ENCODE measurements at regions not wholly inside any gene's neighbourhood (a gene's known extent, or its start where the extent isn't known, plus 50 kb on each side); places are given as distances from the start of the nearest gene placed in this dataset.
"Not testable (repeated sequence)": the region's sequence is repeated elsewhere in the genome, so short reads cannot be mapped to it uniquely, and the experiment has no call there.

GRCh38 chrX:46234775-46235174, 310.4 kb downstream of the ZNF674 start:
- intact Hi-C loops (cut with DNase I) = no loop called here

GRCh38 chrX:46228389-46228788, 316.8 kb downstream of the ZNF674 start:
- no peak for TF ChIP-seq POLR2A (IDR thresholded peaks at IDR 0.05)
- 79% methylated on average over 5 of the region's 6 CpGs for WGBS (ENCODE audit: insufficient coverage, low coverage, low lambda C conversion rate, missing lambda C conversion rate)
- H3K4me3 ChIP-seq = no peak overlapping the region
- H3K27ac ChIP-seq = no peak overlapping the region
- intact Hi-C loops (cut with DNase I) = no loop called here
- no peak for ATAC-seq
- DNase-seq = no peak
- no peaks in the 10 kb centered on the region for H3K36me3 ChIP-seq
- H3K9me3 ChIP-seq = no peaks in the 10 kb centered on the region
- no peaks in the 10 kb centered on the region for H3K4me1 ChIP-seq
- no peaks in the 10 kb centered on the region for H3K27me3 ChIP-seq

More at GRCh38 chrX:46234775-46235174, 310.4 kb downstream of the ZNF674 start:
- 78% methylated on average over 2 of the region's 2 CpGs for WGBS (ENCODE audit: insufficient coverage, low coverage, low lambda C conversion rate, missing lambda C conversion rate)
- Histone ChIP-seq H3K36me3 (no peaks in the 10 kb centered on the region), H3K4me3 (no peak overlapping the region), H3K27me3 (no peaks in the 10 kb centered on the region), H3K27ac (no peak overlapping the region), H3K9me3 (no peaks in the 10 kb centered on the region), H3K4me1 (no peaks in the 10 kb centered on the region)
- DNase-seq = no peak
- no peak for ATAC-seq
- TF ChIP-seq POLR2A (IDR thresholded peaks at IDR 0.05) = no peak
- TF ChIP-seq, protein P1, sequence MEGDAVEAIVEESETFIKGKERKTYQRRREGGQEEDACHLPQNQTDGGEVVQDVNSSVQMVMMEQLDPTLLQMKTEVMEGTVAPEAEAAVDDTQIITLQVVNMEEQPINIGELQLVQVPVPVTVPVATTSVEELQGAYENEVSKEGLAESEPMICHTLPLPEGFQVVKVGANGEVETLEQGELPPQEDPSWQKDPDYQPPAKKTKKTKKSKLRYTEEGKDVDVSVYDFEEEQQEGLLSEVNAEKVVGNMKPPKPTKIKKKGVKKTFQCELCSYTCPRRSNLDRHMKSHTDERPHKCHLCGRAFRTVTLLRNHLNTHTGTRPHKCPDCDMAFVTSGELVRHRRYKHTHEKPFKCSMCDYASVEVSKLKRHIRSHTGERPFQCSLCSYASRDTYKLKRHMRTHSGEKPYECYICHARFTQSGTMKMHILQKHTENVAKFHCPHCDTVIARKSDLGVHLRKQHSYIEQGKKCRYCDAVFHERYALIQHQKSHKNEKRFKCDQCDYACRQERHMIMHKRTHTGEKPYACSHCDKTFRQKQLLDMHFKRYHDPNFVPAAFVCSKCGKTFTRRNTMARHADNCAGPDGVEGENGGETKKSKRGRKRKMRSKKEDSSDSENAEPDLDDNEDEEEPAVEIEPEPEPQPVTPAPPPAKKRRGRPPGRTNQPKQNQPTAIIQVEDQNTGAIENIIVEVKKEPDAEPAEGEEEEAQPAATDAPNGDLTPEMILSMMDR (IDR thresholded peaks at IDR 0.05) = no peak

DNA sequence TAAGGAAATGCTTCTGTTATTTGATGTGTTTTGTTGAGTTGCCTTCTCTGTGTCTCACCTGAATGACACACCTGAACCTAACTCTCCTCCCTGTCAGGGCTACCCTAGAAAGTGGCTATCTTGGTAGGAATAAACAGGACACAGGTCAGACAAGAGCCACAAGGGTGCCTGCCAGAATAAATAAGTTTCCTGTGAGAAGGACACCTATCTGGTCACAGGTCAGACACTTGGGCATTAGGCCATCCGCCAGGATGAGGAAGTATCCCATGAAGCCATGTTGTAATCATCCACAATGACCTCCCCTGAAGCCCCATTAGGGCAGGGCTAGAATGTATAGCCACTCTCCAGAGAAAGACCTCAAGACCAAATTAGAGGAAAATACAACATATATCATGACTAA, 318.8 kb downstream of the ZNF674 start:
- DNase-seq = peak in 1 of 3 donors; percentile 25
- 50% methylated on average over 1 of the region's 1 CpG for WGBS (ENCODE audit: insufficient coverage, low coverage, low lambda C conversion rate, missing lambda C conversion rate)
- H3K4me1 ChIP-seq = no peaks in the 10 kb centered on the region
- no peaks in the 10 kb centered on the region for H3K27me3 ChIP-seq
- no peak overlapping the region for H3K4me3 ChIP-seq
- no peak for TF ChIP-seq POLR2A (IDR thresholded peaks at IDR 0.05)
- TF ChIP-seq, protein P1 (IDR thresholded peaks at IDR 0.05) = no peak
- intact Hi-C loops (cut with DNase I) = no loop called here
- H3K9me3 ChIP-seq = no peaks in the 10 kb centered on the region
- ATAC-seq = peak in 3 of 4 donors; percentile 39 to 56 (median 51)
- no peak overlapping the region for H3K27ac ChIP-seq
- H3K36me3 ChIP-seq = no peaks in the 10 kb centered on the region

GRCh38 chrX:46223499-46223898, 321.7 kb downstream of the ZNF674 start:
- H3K27ac ChIP-seq; DNase-seq; H3K4me1 ChIP-seq; H3K36me3 ChIP-seq; H3K27me3 ChIP-seq; intact Hi-C loops (cut with DNase I); H3K9me3 ChIP-seq; H3K4me3 ChIP-seq; ATAC-seq: not testable (repeated sequence)

GRCh38 chrX:46220822-46221221, 324.4 kb downstream of the ZNF674 start:
- no peak for DNase-seq
- Histone ChIP-seq H3K4me3 (no peak overlapping the region), H3K27me3 (no peaks in the 10 kb centered on the region), H3K4me1 (no peaks in the 10 kb centered on the region), H3K36me3 (no peaks in the 10 kb centered on the region), H3K27ac (no peak overlapping the region), H3K9me3 (no peaks in the 10 kb centered on the region)
- TF ChIP-seq, protein P1 (IDR thresholded peaks at IDR 0.05) = no peak
- no peak for TF ChIP-seq POLR2A (IDR thresholded peaks at IDR 0.05)
- no peak for ATAC-seq
- 63% methylated on average over 3 of the region's 3 CpGs for WGBS (ENCODE audit: insufficient coverage, low coverage, low lambda C conversion rate, missing lambda C conversion rate)
- intact Hi-C loops (cut with DNase I) = no loop called here

DNA sequence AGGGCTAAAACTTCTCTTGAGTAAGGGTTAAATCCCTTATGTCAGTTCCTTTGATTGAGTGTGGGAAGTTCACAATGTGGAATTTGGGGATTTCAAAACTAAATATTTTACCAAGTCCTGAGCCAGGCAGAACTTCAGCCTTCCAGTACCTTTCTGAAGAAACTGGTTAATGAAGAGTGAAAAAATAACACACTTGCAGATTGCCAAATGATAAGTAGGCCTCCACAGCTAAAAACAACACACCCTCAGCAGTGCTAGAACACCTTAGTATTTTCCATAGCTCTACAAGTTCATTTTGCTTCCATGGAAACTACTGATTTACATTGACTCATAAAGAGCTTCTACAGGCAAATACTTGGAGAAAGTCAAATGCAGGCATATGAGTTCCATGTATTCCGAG, 326.8 kb downstream of the ZNF674 start:
- Histone ChIP-seq H3K36me3 (no peaks in the 10 kb centered on the region), H3K27ac (no peak overlapping the region), H3K4me1 (no peaks in the 10 kb centered on the region), H3K27me3 (no peaks in the 10 kb centered on the region), H3K9me3 (no peaks in the 10 kb centered on the region), H3K4me3 (no peak overlapping the region)
- intact Hi-C loops (cut with DNase I) = no loop called here
- ATAC-seq = no peak
- WGBS (ENCODE audit: insufficient coverage, low coverage, low lambda C conversion rate, missing lambda C conversion rate) = 60% methylated on average over 1 of the region's 1 CpG
- TF ChIP-seq, protein P1 (IDR thresholded peaks at IDR 0.05) = no peak
- TF ChIP-seq POLR2A (IDR thresholded peaks at IDR 0.05) = no peak
- no peak for DNase-seq
